ENCODE measurements at regions not wholly inside any gene's neighbourhood (a gene's known extent, or its start where the extent isn't known, plus 50 kb on each side); places are given as distances from the start of the nearest gene placed in this dataset.

DNA sequence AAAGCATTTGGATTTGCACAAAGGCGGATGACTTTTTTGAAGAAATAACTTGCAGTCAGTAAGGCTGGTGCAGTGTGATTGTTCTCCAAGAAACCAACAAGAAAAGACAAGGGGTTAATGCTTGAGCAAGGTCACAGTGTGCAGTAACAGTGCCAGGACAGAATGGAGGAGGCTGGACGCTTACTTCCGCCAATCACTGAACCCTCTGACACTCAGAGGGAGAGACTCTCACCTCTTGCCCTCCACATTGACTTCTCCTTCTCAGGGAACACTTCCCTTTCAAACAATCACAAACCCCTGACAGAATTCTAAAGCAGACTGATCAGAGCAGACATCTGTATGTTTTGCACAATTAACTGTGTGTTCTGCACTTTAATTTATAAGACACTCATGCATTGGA is 228.4 kb downstream of the BLID start:
- no peak for TF ChIP-seq POLR2A (IDR thresholded peaks at IDR 0.05)
- TF ChIP-seq, protein P1, sequence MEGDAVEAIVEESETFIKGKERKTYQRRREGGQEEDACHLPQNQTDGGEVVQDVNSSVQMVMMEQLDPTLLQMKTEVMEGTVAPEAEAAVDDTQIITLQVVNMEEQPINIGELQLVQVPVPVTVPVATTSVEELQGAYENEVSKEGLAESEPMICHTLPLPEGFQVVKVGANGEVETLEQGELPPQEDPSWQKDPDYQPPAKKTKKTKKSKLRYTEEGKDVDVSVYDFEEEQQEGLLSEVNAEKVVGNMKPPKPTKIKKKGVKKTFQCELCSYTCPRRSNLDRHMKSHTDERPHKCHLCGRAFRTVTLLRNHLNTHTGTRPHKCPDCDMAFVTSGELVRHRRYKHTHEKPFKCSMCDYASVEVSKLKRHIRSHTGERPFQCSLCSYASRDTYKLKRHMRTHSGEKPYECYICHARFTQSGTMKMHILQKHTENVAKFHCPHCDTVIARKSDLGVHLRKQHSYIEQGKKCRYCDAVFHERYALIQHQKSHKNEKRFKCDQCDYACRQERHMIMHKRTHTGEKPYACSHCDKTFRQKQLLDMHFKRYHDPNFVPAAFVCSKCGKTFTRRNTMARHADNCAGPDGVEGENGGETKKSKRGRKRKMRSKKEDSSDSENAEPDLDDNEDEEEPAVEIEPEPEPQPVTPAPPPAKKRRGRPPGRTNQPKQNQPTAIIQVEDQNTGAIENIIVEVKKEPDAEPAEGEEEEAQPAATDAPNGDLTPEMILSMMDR (IDR thresholded peaks at IDR 0.05) = no peak
- H3K9me3 ChIP-seq = no peaks in the 10 kb centered on the region
- no peaks in the 10 kb centered on the region for H3K4me1 ChIP-seq
- DNase-seq = no peak
- no peaks in the 10 kb centered on the region for H3K36me3 ChIP-seq
- no peak overlapping the region for H3K27ac ChIP-seq
- H3K4me3 ChIP-seq = no peak overlapping the region
- no peaks in the 10 kb centered on the region for H3K27me3 ChIP-seq

DNA sequence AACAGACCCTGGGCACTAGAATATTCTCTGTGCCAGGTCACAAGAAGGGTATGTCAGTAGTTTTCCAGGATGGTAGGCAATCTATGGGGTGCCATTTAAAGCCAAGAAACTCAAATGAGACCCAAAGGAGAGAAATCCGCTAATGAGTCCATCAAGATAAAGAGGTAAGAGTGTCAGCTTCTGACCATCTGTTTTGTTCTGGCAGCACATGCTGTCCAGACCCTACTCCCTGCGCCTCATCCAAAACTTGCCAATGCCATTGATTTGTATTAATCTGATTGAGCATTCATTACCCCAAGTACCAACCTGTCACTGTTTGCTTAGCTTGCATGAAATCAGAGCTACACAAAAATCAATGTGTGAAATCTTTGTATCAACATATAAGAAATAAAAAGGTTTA is 229.0 kb downstream of the BLID start:
- no peak overlapping the region for H3K27ac ChIP-seq

DNA sequence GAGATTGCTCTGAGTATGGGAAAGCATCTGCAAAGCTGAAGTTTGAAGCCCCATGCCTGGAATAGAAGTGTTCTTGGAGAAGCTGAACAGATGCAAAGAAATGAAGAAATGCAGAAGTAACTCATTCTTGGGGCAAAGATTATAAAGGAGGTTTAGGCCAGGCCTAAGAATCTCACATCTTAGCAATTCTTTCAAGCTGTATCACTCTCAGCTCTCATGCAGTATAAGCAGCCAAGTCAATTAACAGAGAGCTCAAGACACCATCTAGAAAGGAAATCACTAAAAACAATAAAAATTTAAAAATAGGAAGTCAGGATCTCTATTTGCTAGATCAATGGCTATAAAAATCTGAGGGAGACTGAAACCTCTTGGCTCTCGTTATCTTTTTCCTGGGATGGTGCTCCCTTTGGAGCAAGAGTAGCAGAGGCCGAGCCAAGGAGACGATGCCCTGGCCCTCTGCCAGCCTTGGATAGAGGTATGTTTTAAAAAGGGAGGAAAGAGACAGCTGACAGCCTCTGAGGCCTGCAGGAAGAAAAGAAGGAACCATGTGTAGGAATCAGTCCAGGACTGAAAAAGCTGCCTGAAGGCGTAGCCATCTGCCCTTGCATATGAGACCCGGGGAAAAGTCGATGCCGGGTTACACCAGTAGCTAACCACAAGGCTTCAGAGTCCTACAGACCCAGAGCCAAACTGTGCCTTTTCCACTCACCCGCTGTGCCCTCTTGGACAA is 229.8 kb downstream of the BLID start:
- Histone ChIP-seq H3K27ac (no peak overlapping the region), H3K4me1 (no peaks in the 10 kb centered on the region), H3K36me3 (no peaks in the 10 kb centered on the region), H3K27me3 (no peaks in the 10 kb centered on the region), H3K9me3 (no peaks in the 10 kb centered on the region), H3K4me3 (no peak overlapping the region)
- no peak for DNase-seq
- TF ChIP-seq, protein P1 (IDR thresholded peaks at IDR 0.05) = no peak
- TF ChIP-seq POLR2A (IDR thresholded peaks at IDR 0.05) = no peak

More for the DNA sequence above, 229.0 kb downstream of the BLID start:
- Histone ChIP-seq H3K9me3 (no peaks in the 10 kb centered on the region), H3K36me3 (no peaks in the 10 kb centered on the region), H3K27me3 (no peaks in the 10 kb centered on the region), H3K4me3 (no peak overlapping the region), H3K4me1 (no peaks in the 10 kb centered on the region)
- no peak for DNase-seq
- TF ChIP-seq, protein P1 (IDR thresholded peaks at IDR 0.05) = no peak

DNA sequence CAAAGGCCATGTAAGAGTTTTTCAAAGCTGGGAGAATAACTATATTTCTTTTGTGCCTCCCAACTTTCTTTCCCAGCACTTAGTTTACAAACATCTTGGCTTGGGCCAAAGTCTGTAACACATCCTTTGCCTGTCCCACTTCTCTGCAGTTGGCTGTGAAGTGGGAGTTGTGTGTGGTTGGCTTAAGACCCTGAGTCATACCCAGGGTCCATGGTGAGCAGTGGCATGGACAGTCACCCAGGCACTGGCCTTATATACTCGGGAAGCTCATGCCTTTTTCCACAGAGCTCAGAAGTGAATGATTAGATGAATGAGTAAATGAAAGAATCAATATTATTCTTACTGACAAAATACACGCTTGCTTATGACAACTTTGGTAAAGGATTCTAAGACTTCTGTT is 231.4 kb downstream of the BLID start:
- H3K27me3 ChIP-seq = no peaks in the 10 kb centered on the region
- H3K27ac ChIP-seq = no peak overlapping the region
- H3K36me3 ChIP-seq = no peaks in the 10 kb centered on the region
- DNase-seq = no peak
- H3K9me3 ChIP-seq = no peaks in the 10 kb centered on the region
- H3K4me3 ChIP-seq = no peak overlapping the region
- H3K4me1 ChIP-seq = no peaks in the 10 kb centered on the region
- no peak for TF ChIP-seq POLR2A (IDR thresholded peaks at IDR 0.05)
- TF ChIP-seq, protein P1 (IDR thresholded peaks at IDR 0.05) = no peak

DNA sequence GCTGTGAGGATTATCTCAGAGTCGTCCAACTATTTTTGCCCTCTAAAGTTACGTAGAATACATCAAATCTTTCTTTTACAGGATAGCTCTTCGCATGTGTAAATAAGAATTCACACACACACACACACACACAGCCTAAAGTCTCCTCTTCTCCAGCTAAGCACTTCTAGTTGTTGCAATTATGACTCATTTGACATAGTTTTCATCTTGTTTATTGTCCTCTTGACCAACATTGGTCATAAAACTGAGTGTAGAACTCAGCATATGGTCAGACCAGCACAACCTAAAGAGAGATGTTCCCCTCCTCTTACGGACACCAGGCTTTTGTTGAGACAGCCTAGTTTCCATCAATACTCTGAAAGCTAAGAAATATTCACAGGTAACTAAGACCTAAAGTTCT is 234.2 kb downstream of the BLID start:
- Histone ChIP-seq H3K4me1 (no peaks in the 10 kb centered on the region), H3K9me3 (no peaks in the 10 kb centered on the region), H3K27me3 (no peaks in the 10 kb centered on the region), H3K4me3 (no peak overlapping the region), H3K36me3 (no peaks in the 10 kb centered on the region), H3K27ac (no peak overlapping the region)
- TF ChIP-seq, protein P1 (IDR thresholded peaks at IDR 0.05) = no peak
- no peak for TF ChIP-seq POLR2A (IDR thresholded peaks at IDR 0.05)
- DNase-seq = no peak

DNA sequence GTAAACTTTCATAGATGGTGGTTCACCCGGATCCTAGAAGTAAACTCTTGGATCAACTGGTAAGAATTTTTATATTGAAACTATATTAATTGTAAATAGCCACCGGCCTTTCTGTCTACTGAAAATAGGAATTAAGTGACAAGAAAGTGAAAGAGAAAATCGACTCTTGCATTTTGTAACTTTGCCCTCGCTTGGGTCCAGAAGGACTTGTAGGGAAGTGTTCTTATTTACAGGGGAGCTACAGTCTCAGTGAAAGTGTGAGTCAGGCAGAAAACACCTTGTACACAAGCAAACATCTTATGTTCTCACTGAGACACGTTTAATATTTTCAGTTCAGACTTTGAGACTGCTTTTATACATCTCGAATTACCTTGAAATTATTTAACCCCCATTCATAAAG is 238.9 kb downstream of the BLID start:
- TF ChIP-seq POLR2A (IDR thresholded peaks at IDR 0.05) = no peak
- TF ChIP-seq, protein P1 (IDR thresholded peaks at IDR 0.05) = no peak
- no peaks in the 10 kb centered on the region for H3K9me3 ChIP-seq
- no peaks in the 10 kb centered on the region for H3K36me3 ChIP-seq
- no peak overlapping the region for H3K4me3 ChIP-seq
- H3K27ac ChIP-seq = no peak overlapping the region
- no peaks in the 10 kb centered on the region for H3K4me1 ChIP-seq
- no peaks in the 10 kb centered on the region for H3K27me3 ChIP-seq
- DNase-seq = no peak

All from Peyer's patch (tissue), 4 donors.